CD4-positive, alpha-beta T cell treated with Interleukin-15 for 4 hours (primary cell): ENCODE measurements at regions not wholly inside any gene's neighbourhood (a gene's known extent, or its start where the extent isn't known, plus 50 kb on each side); places are given as distances from the start of the nearest gene placed in this dataset.

ENCODE experiments used
- DNase-seq: peaks from one replicate; pipeline ENCODE4 v3.0.0-alpha.2; 2020; ENCODE audit warnings: low spot score

GRCh38 chr3:68295457-68295856, 636.9 kb downstream of the TAFA4 start:
- no peak for DNase-seq

GRCh38 chr3:68290333-68290732, 635.9 kb upstream of the SUCLG2 start:
- no peak for DNase-seq

GRCh38 chr3:68288085-68288484, 633.7 kb upstream of the SUCLG2 start:
- no peak for DNase-seq

GRCh38 chr3:68287101-68287500, 632.7 kb upstream of the SUCLG2 start:
- no peak for DNase-seq

GRCh38 chr3:68274286-68274685, 619.9 kb upstream of the SUCLG2 start:
- no peak for DNase-seq

GRCh38 chr3:68271145-68271544, 616.7 kb upstream of the SUCLG2 start:
- DNase-seq = no peak

GRCh38 chr3:68256635-68257223, 602.3 kb upstream of the SUCLG2 start:
- peak; percentile 4 for DNase-seq

- DNase-seq = no peak
Observed at GRCh38 chr3:68249265-68249664, 594.9 kb upstream of the SUCLG2 start.

GRCh38 chr3:68242606-68243005, 588.2 kb upstream of the SUCLG2 start:
- no peak for DNase-seq

GRCh38 chr3:68239542-68239941, 585.1 kb upstream of the SUCLG2 start:
- DNase-seq = no peak

GRCh38 chr3:68234076-68234780, 579.8 kb upstream of the SUCLG2 start:
- DNase-seq = no peak

GRCh38 chr3:68228856-68229255, 574.4 kb upstream of the SUCLG2 start:
- no peak for DNase-seq

- DNase-seq = no peak
Observed at GRCh38 chr3:68220832-68221231, 566.4 kb upstream of the SUCLG2 start.

- no peak for DNase-seq
Observed at GRCh38 chr3:68211637-68212036, 557.2 kb upstream of the SUCLG2 start.

GRCh38 chr3:68210635-68211034, 556.2 kb upstream of the SUCLG2 start:
- no peak for DNase-seq

GRCh38 chr3:68207327-68207726, 552.9 kb upstream of the SUCLG2 start:
- no peak for DNase-seq

- DNase-seq = no peak
Observed at GRCh38 chr3:68206524-68207117, 552.2 kb upstream of the SUCLG2 start.

- DNase-seq = no peak
Observed at GRCh38 chr3:68186733-68187132, 532.3 kb upstream of the SUCLG2 start.

GRCh38 chr3:68176600-68176999, 522.2 kb upstream of the SUCLG2 start:
- DNase-seq = no peak

- DNase-seq = no peak
Observed at GRCh38 chr3:68173012-68173634, 518.7 kb upstream of the SUCLG2 start.

- DNase-seq = no peak
Observed at GRCh38 chr3:68172039-68172438, 517.6 kb upstream of the SUCLG2 start.

GRCh38 chr3:68163968-68164367, 509.6 kb upstream of the SUCLG2 start:
- DNase-seq = no peak

GRCh38 chr3:68163062-68163461, 508.6 kb upstream of the SUCLG2 start:
- no peak for DNase-seq
